Ovary (tissue), 3 donors: ENCODE measurements at regions not wholly inside any gene's neighbourhood (a gene's known extent, or its start where the extent isn't known, plus 50 kb on each side); places are given as distances from the start of the nearest gene placed in this dataset.

ENCODE experiments used
- CTCF ChIP-seq, 3 donors: fragments of 450-650 bp in 2 of 3; fragments of 200-600 bp in 1 of 3; IDR thresholded peaks; one replicate each; pipeline versions ENCODE4 v1.5.1 to v1.8.0; 2016 to 2022; ENCODE audit warnings: antibody characterized with exemption in 3 of 3, mild to moderate bottlenecking in 1 of 3
- EP300 ChIP-seq: sonication (generic); formaldehyde crosslinking; IDR thresholded peaks from one replicate; pipeline ENCODE4 v1.6.1; 2017; ENCODE audit warnings: antibody characterized with exemption
- POLR2A ChIP-seq: fragments of 450-650 bp; IDR thresholded peaks from one replicate; pipeline ENCODE4 v1.6.1; 2017; ENCODE audit warnings: antibody characterized with exemption, mild to moderate bottlenecking, moderate library complexity
- donor health status: DM: no; HTN: no; CAD: no.

DNA sequence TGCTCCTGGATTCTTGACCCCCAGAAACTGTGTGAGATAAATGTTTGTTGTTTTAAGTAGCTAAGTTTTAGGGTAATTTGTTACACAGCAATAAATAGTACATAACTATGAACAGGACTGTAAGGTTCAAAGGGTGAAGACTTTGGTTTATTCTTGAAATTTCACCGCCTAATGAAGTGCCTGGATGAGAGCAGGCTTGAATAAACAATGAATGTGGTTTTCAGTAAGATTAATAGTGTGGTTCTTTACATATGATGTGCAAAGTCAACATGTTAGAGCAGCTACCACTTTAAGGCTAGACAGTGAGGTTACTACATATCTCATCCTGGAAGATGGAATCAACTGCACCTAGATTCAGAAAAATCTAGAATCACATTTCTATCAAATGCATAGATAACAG lies 145.2 kb upstream of the BTG1 start:
- TF ChIP-seq CTCF (IDR thresholded peaks at IDR 0.05) (no peak), POLR2A (no peak), EP300 (no peak)
